Heart right ventricle (tissue), 16 donors: ENCODE measurements at regions not wholly inside any gene's neighbourhood (a gene's known extent, or its start where the extent isn't known, plus 50 kb on each side); places are given as distances from the start of the nearest gene placed in this dataset.

Experiments
- ATAC-seq, 8 donors: fragments of 200-7000 bp; cut with Tn5 transposase; one replicate each; pipeline ENCODE4 v1.9.1; 2020; ENCODE audit warnings: mild to moderate bottlenecking in 8 of 8, moderate library complexity in 8 of 8, moderate number of reproducible peaks in 1 of 8
- DNase-seq, 2 donors: peaks; one replicate each; pipeline ENCODE4 v3.0.0-alpha.2; 2020
- H3K27ac ChIP-seq, 10 donors: fragments of 200-600 bp; sonication (generic) in 2 of 10; one replicate each; pipeline versions ENCODE4 v1.5.0 to v1.8.0; 2020 to 2022; ENCODE audit warnings: mild to moderate bottlenecking in 3 of 10
- H3K27me3 ChIP-seq, 7 donors: fragments of 200-600 bp; one replicate each; pipeline ENCODE4 v1.8.0; 2021 to 2022; ENCODE audit warnings: mild to moderate bottlenecking in 2 of 7
- H3K36me3 ChIP-seq, 9 donors: fragments of 200-600 bp; sonication (generic) in 1 of 9; one replicate each; pipeline versions ENCODE4 v1.5.0 to v1.8.0; 2020 to 2022; ENCODE audit warnings: mild to moderate bottlenecking in 2 of 9
- H3K4me1 ChIP-seq, 9 donors: fragments of 200-600 bp; sonication (generic) in 1 of 9; one replicate each; pipeline versions ENCODE4 v1.5.0 to v1.8.0; 2020 to 2022; ENCODE audit warnings: mild to moderate bottlenecking in 4 of 9
- H3K4me3 ChIP-seq, 10 donors: fragments of 200-600 bp; sonication (generic) in 2 of 10; one replicate each; pipeline versions ENCODE4 v1.5.0 to v1.8.0; 2020 to 2022; ENCODE audit warnings: mild to moderate bottlenecking in 7 of 10, moderate library complexity in 2 of 10
- H3K9me3 ChIP-seq, 11 donors: fragments of 200-600 bp in 10 of 11; sonication (generic) in 2 of 11; one replicate each; pipeline versions ENCODE4 v1.5.0 to v1.8.0; 2013 to 2022; ENCODE audit warnings: mild to moderate bottlenecking in 2 of 11, control low read depth in 1 of 11, moderate library complexity in 1 of 11
- WGBS, 2 donors: extraction: QIAGEN DNeasy Blood & Tissue Kit; methylation state at CpG; one replicate each; pipeline ENCODE4 v1.1.7; 2013; ENCODE audit warnings: inconsistent platforms in 1 of 2; 5-methylcytosine and 5-hydroxymethylcytosine counted together
- intact Hi-C, 10 donors: fragments of 100-400 bp; cut with DNase I; formaldehyde crosslinking; loops; one replicate each; pipeline versions ENCODE4 v1.11.1 to v1.14.2; 2022
- TF ChIP-seq, protein P1 (sequence below), 9 donors: fragments of 200-600 bp; sonication (generic) in 2 of 9; IDR thresholded peaks; one replicate each; pipeline versions ENCODE4 v1.5.0 to v1.8.0; 2021 to 2022; ENCODE audit warnings: antibody characterized with exemption in 9 of 9, mild to moderate bottlenecking in 5 of 9, moderate library complexity in 1 of 9
- donor health status: Arrhythmogenic right ventricular cardiomyopathy.
- donor health status: ischemic (EF 13 %, LVEDD 7.1; RV severe dilation, severe dysfunction).
- donor health status: healthy with polysubstance abuse.
- donor health status: DM: no; HTN: yes; CAD: no.
- donor health status: DM: no; HTN: no; CAD: no.
- donor health status: ischemic (EF 25% LVEDD 6.9; RV normal size, moderate dysfunction).
- donor health status: ischemic (EF 25% LVEDD 5.7; RV mildly dilated, moderate dysfunction).
- donor health status: healthy.
- donor health status: DM: yes; HTN: yes; CAD: no.
- donor health status: Ischemic cardiomyopathy.
- donor health status: ischemic (EF 35%, LVEDD 5.7; RV mildly dilated, moderate dysfunction).
- donor health status: nonischemic (EF 11% LVEDD 7.7; RV severe dilation, severe dysfunction).
- donor health status: DM: yes; HTN: yes; CAD: no.
- donor health status: PGD.
- donor health status: ischemic (EF 29% LVEDD 5.4; RV normal size, mild dysfunction).
- donor health status: nonischemic (EF 23%, LVEDD 6.1; RV moderate dilation, normal function).

- WGBS, 2 donors, result 62 to 74% methylated on average over 1 of the region's 1 CpG
- no peak overlapping the region for H3K4me3 ChIP-seq
- TF ChIP-seq, protein P1, sequence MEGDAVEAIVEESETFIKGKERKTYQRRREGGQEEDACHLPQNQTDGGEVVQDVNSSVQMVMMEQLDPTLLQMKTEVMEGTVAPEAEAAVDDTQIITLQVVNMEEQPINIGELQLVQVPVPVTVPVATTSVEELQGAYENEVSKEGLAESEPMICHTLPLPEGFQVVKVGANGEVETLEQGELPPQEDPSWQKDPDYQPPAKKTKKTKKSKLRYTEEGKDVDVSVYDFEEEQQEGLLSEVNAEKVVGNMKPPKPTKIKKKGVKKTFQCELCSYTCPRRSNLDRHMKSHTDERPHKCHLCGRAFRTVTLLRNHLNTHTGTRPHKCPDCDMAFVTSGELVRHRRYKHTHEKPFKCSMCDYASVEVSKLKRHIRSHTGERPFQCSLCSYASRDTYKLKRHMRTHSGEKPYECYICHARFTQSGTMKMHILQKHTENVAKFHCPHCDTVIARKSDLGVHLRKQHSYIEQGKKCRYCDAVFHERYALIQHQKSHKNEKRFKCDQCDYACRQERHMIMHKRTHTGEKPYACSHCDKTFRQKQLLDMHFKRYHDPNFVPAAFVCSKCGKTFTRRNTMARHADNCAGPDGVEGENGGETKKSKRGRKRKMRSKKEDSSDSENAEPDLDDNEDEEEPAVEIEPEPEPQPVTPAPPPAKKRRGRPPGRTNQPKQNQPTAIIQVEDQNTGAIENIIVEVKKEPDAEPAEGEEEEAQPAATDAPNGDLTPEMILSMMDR (IDR thresholded peaks at IDR 0.05), result no peak
- ATAC-seq, result no peak
- no peak overlapping the region for H3K27ac ChIP-seq
- H3K36me3 ChIP-seq, result no peaks in the 10 kb centered on the region
- H3K4me1 ChIP-seq, result no peaks in the 10 kb centered on the region
- no peak for DNase-seq
- intact Hi-C loops, result no loop called here
- H3K27me3 ChIP-seq, result no peaks in the 10 kb centered on the region
- H3K9me3 ChIP-seq, result no peaks in the 10 kb centered on the region
Observed at GRCh38 chr12:78489990-78490389, 374.6 kb upstream of the SYT1 start.

DNA sequence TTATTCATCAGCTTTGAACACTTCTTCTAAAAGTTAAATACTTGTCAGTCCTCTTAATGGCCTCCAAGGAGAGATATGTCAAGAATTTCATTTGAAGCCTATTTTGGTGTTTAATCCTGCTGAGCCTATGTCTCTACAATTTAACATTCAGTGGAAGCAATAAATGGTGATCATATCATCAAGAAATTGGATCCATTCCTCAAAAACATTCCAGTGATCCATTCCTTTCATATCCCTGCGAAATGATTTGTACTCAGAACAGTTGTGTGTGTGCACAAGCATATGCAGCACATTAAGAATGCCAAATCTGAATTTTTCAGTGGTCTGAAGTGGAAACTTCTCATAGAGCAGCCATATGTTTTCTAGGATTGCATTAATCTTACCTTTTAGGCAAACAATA is 373.7 kb upstream of the SYT1 start:
- H3K9me3 ChIP-seq, result no peaks in the 10 kb centered on the region
- no peak overlapping the region for H3K27ac ChIP-seq
- no peaks in the 10 kb centered on the region for H3K27me3 ChIP-seq
- TF ChIP-seq, protein P1 (IDR thresholded peaks at IDR 0.05), result no peak
- H3K4me3 ChIP-seq, result no peak overlapping the region
- ATAC-seq, result no peak
- 60 to 68% methylated on average over 1 of the region's 1 CpG for WGBS, 2 donors
- no peaks in the 10 kb centered on the region for H3K36me3 ChIP-seq
- intact Hi-C loops, result loop anchor here in 1 of 10 donors (1.0 kb wide), 1 partner anchor 35 kb away; no protein-coding TSS in a partner anchor
- H3K4me1 ChIP-seq, result no peaks in the 10 kb centered on the region
- DNase-seq, result no peak

DNA sequence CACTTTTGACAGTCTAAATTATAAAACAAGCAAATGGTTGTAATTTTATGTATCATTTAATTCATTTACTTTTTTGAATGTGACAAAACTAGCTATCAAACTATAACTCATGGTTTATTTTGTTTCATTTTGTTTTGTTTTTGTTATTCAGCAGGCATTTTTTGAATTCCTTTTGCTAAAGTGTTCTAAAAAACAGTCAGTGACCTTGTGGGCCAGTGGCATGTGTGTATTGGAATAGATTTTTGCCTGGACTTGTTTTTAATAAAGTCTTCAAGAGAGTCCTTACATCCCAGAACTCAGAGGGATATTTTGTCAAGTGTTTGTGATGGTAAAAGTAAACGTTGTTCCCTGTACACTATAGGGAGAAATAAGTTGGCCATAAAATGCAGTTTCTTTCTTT is 369.7 kb upstream of the SYT1 start:
- Histone ChIP-seq H3K36me3 (no peaks in the 10 kb centered on the region), H3K4me1 (no peaks in the 10 kb centered on the region), H3K4me3 (no peak overlapping the region), H3K9me3 (peaks cover 0 to 2% (median 0%) of the 10 kb centered on the region in 11 donors), H3K27me3 (no peaks in the 10 kb centered on the region), H3K27ac (no peak overlapping the region)
- ATAC-seq (no peak), DNase-seq (no peak)
- TF ChIP-seq, protein P1 (IDR thresholded peaks at IDR 0.05), result no peak
- intact Hi-C loops, result no loop called here
- WGBS, 2 donors, result 70 to 84% methylated on average over 1 of the region's 1 CpG

- Histone ChIP-seq H3K4me1 (no peaks in the 10 kb centered on the region), H3K4me3 (no peak overlapping the region), H3K27ac (no peak overlapping the region), H3K27me3 (no peaks in the 10 kb centered on the region), H3K9me3 (peaks cover 0 to 2% (median 0%) of the 10 kb centered on the region in 11 donors), H3K36me3 (no peaks in the 10 kb centered on the region)
- WGBS, 2 donors, result 76 to 85% methylated on average over 2 of the region's 2 CpGs
- TF ChIP-seq, protein P1 (IDR thresholded peaks at IDR 0.05), result no peak
- intact Hi-C loops, result no loop called here
- DNase-seq, result no peak
- ATAC-seq, result no peak
Observed at GRCh38 chr12:78501825-78502224, 362.7 kb upstream of the SYT1 start.
